Cardiac fibroblast (primary cell): ENCODE measurements at regions not wholly inside any gene's neighbourhood (a gene's known extent, or its start where the extent isn't known, plus 50 kb on each side); places are given as distances from the start of the nearest gene placed in this dataset.

Experiments used
- DNase-seq, 2 donors: peaks; one replicate each; pipeline versions ENCODE4 v3.0.0 to v3.0.0-alpha.2; 2010; ENCODE audit warnings: low read depth in 2 of 2
- H3K4me3 ChIP-seq, 2 donors: replicated peaks in 1 of 2; 1 replicate in 1 of 2; 2 replicates in 1 of 2; pipeline ENCODE4 v1.5.1; 2011; ENCODE audit warnings: low read depth in 2 of 2, low read length in 2 of 2, mild to moderate bottlenecking in 2 of 2, moderate library complexity in 1 of 2
- CTCF ChIP-seq: IDR thresholded peaks from one replicate; pipeline ENCODE4 v1.5.1; 2011; ENCODE audit warnings: low read depth, mild to moderate bottlenecking, low read length, inconsistent platforms

- no peak overlapping the region for H3K4me3 ChIP-seq
- no peak for DNase-seq
- no peak for TF ChIP-seq CTCF
These were observed 143.6 kb upstream of the STXBP5 start for GRCh38 chr6:147060636-147061035.

GRCh38 chr6:147061252-147061651 is 143.0 kb upstream of the STXBP5 start:
- no peak for TF ChIP-seq CTCF
- no peak for DNase-seq
- H3K4me3 ChIP-seq: no peak overlapping the region

- TF ChIP-seq CTCF: no peak
- peak; percentile 70 to 79 for DNase-seq
- H3K4me3 ChIP-seq: no peak overlapping the region
These were observed 140.7 kb upstream of the STXBP5 start for GRCh38 chr6:147063469-147064031.

GRCh38 chr6:147065786-147066185 is 138.4 kb upstream of the STXBP5 start:
- TF ChIP-seq CTCF: no peak
- no peak for DNase-seq
- no peak overlapping the region for H3K4me3 ChIP-seq

- no peak for TF ChIP-seq CTCF
- H3K4me3 ChIP-seq: no peak overlapping the region
- DNase-seq: no peak
These were observed 137.0 kb upstream of the STXBP5 start for GRCh38 chr6:147067184-147067583.

- H3K4me3 ChIP-seq: no peak overlapping the region
- DNase-seq: no peak
- no peak for TF ChIP-seq CTCF
These were observed 132.4 kb upstream of the STXBP5 start for GRCh38 chr6:147071776-147072175.

- TF ChIP-seq CTCF: no peak
- H3K4me3 ChIP-seq: no peak overlapping the region
- DNase-seq: no peak
These were observed 128.8 kb upstream of the STXBP5 start for GRCh38 chr6:147075381-147075780.
